DOHH2 (cell line): ENCODE measurements at regions not wholly inside any gene's neighbourhood (a gene's known extent, or its start where the extent isn't known, plus 50 kb on each side); places are given as distances from the start of the nearest gene placed in this dataset.
"Not testable (repeated sequence)": the region's sequence is repeated elsewhere in the genome, so short reads cannot be mapped to it uniquely, and the experiment has no call there.

Experiments
- H3F3A ChIP-seq: fragments of 200-600 bp; sonication (generic), shearing (Covaris generic); 2 replicates; pipeline ENCODE4 v1.6.0; 2016; ENCODE audit warnings: antibody characterized with exemption, mild to moderate bottlenecking; ENCODE audit not compliant: control insufficient read depth, insufficient read depth
- H3K27ac ChIP-seq: fragments of 200-600 bp; sonication (generic); 2 replicates; pipeline ENCODE4 v1.5.1; 2014; ENCODE audit warnings: low read depth, mild to moderate bottlenecking, low read length, moderate library complexity
- H3K27me3 ChIP-seq: fragments of 200-600 bp; sonication (generic); 2 replicates; pipeline ENCODE4 v1.6.1; 2014; ENCODE audit warnings: mild to moderate bottlenecking, low read length, mixed read lengths; ENCODE audit not compliant: control insufficient read depth
- H3K36me3 ChIP-seq: fragments of 200-600 bp; sonication (generic); 2 replicates; pipeline ENCODE4 v1.6.1; 2014; ENCODE audit warnings: mild to moderate bottlenecking, low read length, moderate library complexity, mixed read lengths; ENCODE audit not compliant: control insufficient read depth
- H3K4me1 ChIP-seq: fragments of 200-600 bp; sonication (generic); 2 replicates; pipeline ENCODE4 v1.6.1; 2014; ENCODE audit warnings: mild to moderate bottlenecking, low read length, mixed read lengths; ENCODE audit not compliant: control insufficient read depth
- H3K4me2 ChIP-seq: fragments of 200-600 bp; sonication (generic); 2 replicates; pipeline ENCODE4 v1.6.0; 2014; ENCODE audit warnings: mild to moderate bottlenecking, low read length, moderate library complexity
- H3K4me3 ChIP-seq: fragments of 200-600 bp; sonication (generic); 2 replicates; pipeline ENCODE4 v1.5.1; 2014; ENCODE audit warnings: mild to moderate bottlenecking, low read length, mixed read lengths
- H3K79me2 ChIP-seq: fragments of 200-600 bp; sonication (generic); 2 replicates; pipeline ENCODE4 v1.6.1; 2014; ENCODE audit warnings: mild to moderate bottlenecking, low read length, mixed read lengths; ENCODE audit not compliant: control insufficient read depth
- H3K9me2 ChIP-seq: fragments of 200-600 bp; sonication (generic); replicated peaks from 2 replicates; pipeline ENCODE4 v1.6.1; 2014; ENCODE audit warnings: mild to moderate bottlenecking, low read length, mixed read lengths; ENCODE audit not compliant: control insufficient read depth
- H3K9me3 ChIP-seq: fragments of 200-600 bp; sonication (generic); 2 replicates; pipeline ENCODE4 v1.6.1; 2014; ENCODE audit warnings: antibody characterized with exemption, low read length, mixed read lengths; ENCODE audit not compliant: control insufficient read depth, insufficient read depth
- H4K20me1 ChIP-seq: fragments of 200-600 bp; sonication (generic); 2 replicates; pipeline ENCODE4 v1.6.0; 2014; ENCODE audit warnings: low read depth, mild to moderate bottlenecking, antibody characterized with exemption, low read length, moderate library complexity; ENCODE audit not compliant: control insufficient read depth, insufficient read depth
- EZH2phosphoT487 ChIP-seq: fragments of 200-600 bp; sonication (generic); IDR thresholded peaks from 2 replicates; pipeline ENCODE4 v1.6.1; 2017; ENCODE audit warnings: borderline replicate concordance, mild to moderate bottlenecking, antibody characterized with exemption, low read length, moderate library complexity, mixed read lengths
- TF ChIP-seq, protein P1 (sequence below): fragments of 200-600 bp; sonication (generic); IDR thresholded peaks from one replicate; pipeline ENCODE4 v1.5.1; 2014; ENCODE audit warnings: antibody characterized with exemption, mild to moderate bottlenecking, low read depth, low read length; ENCODE audit not compliant: poor library complexity, severe bottlenecking

DNA sequence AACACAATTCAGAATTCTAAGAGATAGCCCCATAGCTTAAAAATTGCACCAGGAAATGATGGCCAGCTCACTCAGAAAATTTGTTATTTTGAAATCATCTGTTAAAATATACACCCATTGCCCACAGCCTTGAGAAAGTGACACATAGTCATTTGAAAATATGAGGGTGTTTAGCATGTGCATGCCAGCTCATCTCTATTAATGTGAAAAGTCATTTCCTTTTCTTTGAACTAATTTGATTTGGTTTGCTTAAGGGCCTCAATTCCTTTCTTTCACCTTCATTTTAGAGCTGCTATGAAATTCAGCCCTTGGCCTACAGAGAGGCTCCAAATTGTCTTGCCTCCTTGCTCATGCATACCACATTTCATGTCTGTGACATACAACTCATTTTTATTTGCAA lies 241.4 kb downstream of the PHLDA1 start:
- Histone ChIP-seq H3K27me3 (no peaks in the 10 kb centered on the region), H3F3A (no peaks in the 10 kb centered on the region), H3K36me3 (no peaks in the 10 kb centered on the region), H3K79me2 (no peaks in the 10 kb centered on the region), H3K4me2 (no peak overlapping the region), H3K4me1 (no peaks in the 10 kb centered on the region), H3K27ac (no peak overlapping the region), H3K4me3 (no peak overlapping the region), H4K20me1 (no peaks in the 10 kb centered on the region), H3K9me3 (no peaks in the 10 kb centered on the region), H3K9me2 (no peaks in the 10 kb centered on the region)
- TF ChIP-seq, protein P1, sequence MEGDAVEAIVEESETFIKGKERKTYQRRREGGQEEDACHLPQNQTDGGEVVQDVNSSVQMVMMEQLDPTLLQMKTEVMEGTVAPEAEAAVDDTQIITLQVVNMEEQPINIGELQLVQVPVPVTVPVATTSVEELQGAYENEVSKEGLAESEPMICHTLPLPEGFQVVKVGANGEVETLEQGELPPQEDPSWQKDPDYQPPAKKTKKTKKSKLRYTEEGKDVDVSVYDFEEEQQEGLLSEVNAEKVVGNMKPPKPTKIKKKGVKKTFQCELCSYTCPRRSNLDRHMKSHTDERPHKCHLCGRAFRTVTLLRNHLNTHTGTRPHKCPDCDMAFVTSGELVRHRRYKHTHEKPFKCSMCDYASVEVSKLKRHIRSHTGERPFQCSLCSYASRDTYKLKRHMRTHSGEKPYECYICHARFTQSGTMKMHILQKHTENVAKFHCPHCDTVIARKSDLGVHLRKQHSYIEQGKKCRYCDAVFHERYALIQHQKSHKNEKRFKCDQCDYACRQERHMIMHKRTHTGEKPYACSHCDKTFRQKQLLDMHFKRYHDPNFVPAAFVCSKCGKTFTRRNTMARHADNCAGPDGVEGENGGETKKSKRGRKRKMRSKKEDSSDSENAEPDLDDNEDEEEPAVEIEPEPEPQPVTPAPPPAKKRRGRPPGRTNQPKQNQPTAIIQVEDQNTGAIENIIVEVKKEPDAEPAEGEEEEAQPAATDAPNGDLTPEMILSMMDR, result no peak
- TF ChIP-seq EZH2phosphoT487, result no peak

GRCh38 chr12:75787146-75787545 lies 244.4 kb downstream of the PHLDA1 start:
- H3K4me1 ChIP-seq, H3K27me3 ChIP-seq, H3K9me2 ChIP-seq, H3K4me3 ChIP-seq, H3K9me3 ChIP-seq, H3K79me2 ChIP-seq, H3K36me3 ChIP-seq, H4K20me1 ChIP-seq, H3F3A ChIP-seq, H3K4me2 ChIP-seq, H3K27ac ChIP-seq: not testable (repeated sequence)

DNA sequence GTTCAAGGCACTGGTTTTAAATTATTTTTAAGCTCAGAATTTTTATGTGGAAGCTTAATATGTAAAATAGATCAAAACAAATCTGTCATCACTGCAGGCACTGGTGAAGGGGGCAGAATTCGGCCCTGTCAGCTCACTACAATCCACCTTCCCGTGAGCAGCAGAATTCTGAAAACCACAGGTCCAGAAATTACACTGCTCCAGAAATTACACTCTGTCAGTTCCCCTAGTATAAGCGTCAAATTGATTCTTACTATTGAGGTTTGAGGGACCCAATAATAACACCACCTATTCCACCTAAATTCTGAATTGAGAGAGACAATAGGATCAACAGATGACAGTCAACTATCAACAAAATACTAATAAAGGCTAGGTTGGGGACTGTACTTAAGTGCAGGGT lies 245.5 kb downstream of the PHLDA1 start:
- Histone ChIP-seq H3F3A (no peaks in the 10 kb centered on the region), H3K9me3 (no peaks in the 10 kb centered on the region), H3K27ac (no peak overlapping the region), H3K79me2 (no peaks in the 10 kb centered on the region), H3K4me2 (no peak overlapping the region), H3K27me3 (no peaks in the 10 kb centered on the region), H3K36me3 (no peaks in the 10 kb centered on the region), H4K20me1 (no peaks in the 10 kb centered on the region), H3K4me3 (no peak overlapping the region), H3K9me2 (no peaks in the 10 kb centered on the region), H3K4me1 (no peaks in the 10 kb centered on the region)
- TF ChIP-seq EZH2phosphoT487, result no peak
- TF ChIP-seq, protein P1, result no peak

DNA sequence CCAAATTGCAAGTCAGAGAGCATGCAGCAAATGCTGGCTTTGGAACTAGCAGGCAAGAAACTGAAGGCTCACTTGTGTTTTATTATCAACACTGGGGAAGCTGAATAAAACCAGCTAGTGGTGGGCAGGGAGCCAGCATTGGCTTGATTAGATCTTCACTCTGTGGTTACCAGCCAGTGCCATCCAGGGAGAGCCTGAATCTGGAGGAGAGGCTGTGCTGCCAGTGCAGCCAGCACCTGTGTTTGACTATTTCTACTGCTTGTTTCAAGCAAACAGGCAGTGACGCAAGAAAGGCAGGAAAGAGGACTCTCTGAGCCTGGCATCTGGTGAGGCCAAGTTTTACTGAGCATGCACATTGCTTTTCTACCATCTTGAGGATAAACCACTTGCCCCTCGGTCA lies 247.0 kb downstream of the PHLDA1 start:
- H3K4me3 ChIP-seq, result no peak overlapping the region
- H3K36me3 ChIP-seq, result no peaks in the 10 kb centered on the region
- no peaks in the 10 kb centered on the region for H3K4me1 ChIP-seq
- H3K27me3 ChIP-seq, result no peaks in the 10 kb centered on the region
- H3K9me2 ChIP-seq, result no peaks in the 10 kb centered on the region
- H3K9me3 ChIP-seq, result no peaks in the 10 kb centered on the region
- H3F3A ChIP-seq, result no peaks in the 10 kb centered on the region
- H3K79me2 ChIP-seq, result no peaks in the 10 kb centered on the region
- no peak overlapping the region for H3K4me2 ChIP-seq
- no peak for TF ChIP-seq EZH2phosphoT487
- TF ChIP-seq, protein P1, result no peak
- no peaks in the 10 kb centered on the region for H4K20me1 ChIP-seq
- H3K27ac ChIP-seq, result no peak overlapping the region
